Loucy (cell line): ENCODE measurements at regions not wholly inside any gene's neighbourhood (a gene's known extent, or its start where the extent isn't known, plus 50 kb on each side); places are given as distances from the start of the nearest gene placed in this dataset.

ENCODE experiments used
- H2AFZ ChIP-seq: fragments of 200-600 bp; sonication (generic); 2 replicates; pipeline ENCODE4 v1.6.0; 2016; ENCODE audit warnings: antibody characterized with exemption, mild to moderate bottlenecking, low read length, moderate library complexity
- H3F3A ChIP-seq: fragments of 200-600 bp; 2 replicates; pipeline ENCODE4 v1.6.0; 2016; ENCODE audit warnings: antibody characterized with exemption, low read depth, mild to moderate bottlenecking
- H3K27me3 ChIP-seq: fragments of 200-600 bp; sonication (generic); 2 replicates; pipeline ENCODE4 v1.6.1; 2014; ENCODE audit warnings: low read length, mild to moderate bottlenecking; ENCODE audit not compliant: insufficient read depth, poor library complexity, severe bottlenecking
- H3K36me3 ChIP-seq: fragments of 200-600 bp; sonication (generic); 2 replicates; pipeline ENCODE4 v1.6.1; 2016; ENCODE audit warnings: low read length; ENCODE audit not compliant: insufficient read depth
- H3K4me1 ChIP-seq: fragments of 200-600 bp; sonication (generic); 2 replicates; pipeline ENCODE4 v1.5.1; 2014; ENCODE audit warnings: low read length, mild to moderate bottlenecking; ENCODE audit not compliant: insufficient read depth, poor library complexity, severe bottlenecking
- H3K4me2 ChIP-seq: fragments of 200-600 bp; sonication (generic); 2 replicates; pipeline ENCODE4 v1.6.0; 2014; ENCODE audit warnings: antibody characterized with exemption, low read length, low read depth, mild to moderate bottlenecking; ENCODE audit not compliant: poor library complexity, severe bottlenecking
- H3K4me3 ChIP-seq: fragments of 200-600 bp; sonication (generic); 2 replicates; pipeline ENCODE4 v1.5.1; 2014; ENCODE audit warnings: low read length, mild to moderate bottlenecking, mixed read lengths; ENCODE audit not compliant: poor library complexity, severe bottlenecking
- H3K79me2 ChIP-seq: fragments of 200-600 bp; sonication (generic); 2 replicates; pipeline ENCODE4 v1.6.1; 2014; ENCODE audit warnings: low read length; ENCODE audit not compliant: insufficient read depth
- H3K9ac ChIP-seq: fragments of 200-600 bp; sonication (generic); 2 replicates; pipeline ENCODE4 v1.6.0; 2014; ENCODE audit warnings: mild to moderate bottlenecking, low read depth, low read length, moderate library complexity; ENCODE audit not compliant: poor library complexity, severe bottlenecking
- H3K9me2 ChIP-seq: fragments of 200-600 bp; sonication (generic); replicated peaks from 2 replicates; pipeline ENCODE4 v1.6.1; 2016; ENCODE audit warnings: low read depth, low read length, mixed read lengths
- H3K9me3 ChIP-seq: fragments of 200-600 bp; sonication (generic); 2 replicates; pipeline ENCODE4 v1.6.1; 2014; ENCODE audit warnings: mild to moderate bottlenecking, antibody characterized with exemption, low read length, low read depth; ENCODE audit not compliant: insufficient read depth
- H4K20me1 ChIP-seq: fragments of 200-600 bp; sonication (generic); 2 replicates; pipeline ENCODE4 v1.6.0; 2014; ENCODE audit warnings: antibody characterized with exemption, low read length, mild to moderate bottlenecking; ENCODE audit not compliant: insufficient read depth, poor library complexity, severe bottlenecking
- EZH2phosphoT487 ChIP-seq: fragments of 200-600 bp; IDR thresholded peaks from 2 replicates; pipeline ENCODE4 v1.6.1; 2018; ENCODE audit warnings: antibody characterized with exemption, mild to moderate bottlenecking, moderate library complexity, borderline replicate concordance
- TF ChIP-seq, protein P1 (sequence below): fragments of 200-600 bp; sonication (generic); conservative IDR thresholded peaks from 2 replicates; pipeline ENCODE4 v1.5.1; 2014; ENCODE audit warnings: mild to moderate bottlenecking, antibody characterized with exemption, low read length

DNA sequence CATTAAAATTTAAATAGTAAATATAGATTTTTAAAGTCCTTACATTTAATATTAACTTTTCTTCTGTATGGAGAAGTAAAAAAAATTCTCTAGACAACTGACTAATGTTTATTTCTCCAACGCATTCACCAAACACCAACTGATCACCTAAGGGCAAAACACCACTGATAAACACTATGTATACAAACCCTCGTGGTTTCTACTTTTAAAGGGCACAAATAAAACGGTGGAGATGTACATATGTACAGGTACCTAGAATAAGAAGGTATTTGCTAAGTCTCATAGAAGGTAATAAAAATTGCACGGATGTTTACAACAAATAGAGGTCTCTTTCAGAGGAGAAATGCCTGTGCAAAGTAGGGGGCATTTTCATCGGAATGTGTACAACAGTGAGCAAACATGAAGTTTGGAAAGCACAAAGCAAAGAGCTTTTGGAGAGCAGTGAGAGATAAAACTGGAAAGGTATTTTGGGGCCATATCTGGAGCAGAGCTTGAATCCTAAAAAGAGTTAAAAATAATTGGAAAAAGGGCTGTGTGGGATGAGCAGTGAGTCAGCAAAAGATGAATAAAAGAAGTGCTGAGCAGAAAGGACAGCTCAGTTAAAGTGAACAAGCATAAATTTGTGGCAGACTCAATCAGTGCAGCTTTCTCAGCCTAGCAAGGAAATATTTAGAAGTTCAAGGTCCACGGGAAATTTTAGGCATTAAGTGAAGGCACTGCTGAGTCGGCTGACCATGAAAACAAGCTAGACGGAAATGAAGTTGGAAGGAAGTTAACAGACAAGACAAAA, 160.0 kb downstream of the TMEM161B start:
- Histone ChIP-seq H3K9ac (no peak overlapping the region), H3K36me3 (no peaks in the 10 kb centered on the region), H3K9me3 (no peaks in the 10 kb centered on the region), H3K27me3 (no peaks in the 10 kb centered on the region), H3F3A (no peaks in the 10 kb centered on the region), H3K4me3 (no peak overlapping the region), H3K79me2 (no peaks in the 10 kb centered on the region), H2AFZ (no peak overlapping the region), H3K4me2 (no peak overlapping the region), H3K4me1 (no peaks in the 10 kb centered on the region), H4K20me1 (no peaks in the 10 kb centered on the region), H3K9me2 (no peaks in the 10 kb centered on the region)
- TF ChIP-seq, protein P1, sequence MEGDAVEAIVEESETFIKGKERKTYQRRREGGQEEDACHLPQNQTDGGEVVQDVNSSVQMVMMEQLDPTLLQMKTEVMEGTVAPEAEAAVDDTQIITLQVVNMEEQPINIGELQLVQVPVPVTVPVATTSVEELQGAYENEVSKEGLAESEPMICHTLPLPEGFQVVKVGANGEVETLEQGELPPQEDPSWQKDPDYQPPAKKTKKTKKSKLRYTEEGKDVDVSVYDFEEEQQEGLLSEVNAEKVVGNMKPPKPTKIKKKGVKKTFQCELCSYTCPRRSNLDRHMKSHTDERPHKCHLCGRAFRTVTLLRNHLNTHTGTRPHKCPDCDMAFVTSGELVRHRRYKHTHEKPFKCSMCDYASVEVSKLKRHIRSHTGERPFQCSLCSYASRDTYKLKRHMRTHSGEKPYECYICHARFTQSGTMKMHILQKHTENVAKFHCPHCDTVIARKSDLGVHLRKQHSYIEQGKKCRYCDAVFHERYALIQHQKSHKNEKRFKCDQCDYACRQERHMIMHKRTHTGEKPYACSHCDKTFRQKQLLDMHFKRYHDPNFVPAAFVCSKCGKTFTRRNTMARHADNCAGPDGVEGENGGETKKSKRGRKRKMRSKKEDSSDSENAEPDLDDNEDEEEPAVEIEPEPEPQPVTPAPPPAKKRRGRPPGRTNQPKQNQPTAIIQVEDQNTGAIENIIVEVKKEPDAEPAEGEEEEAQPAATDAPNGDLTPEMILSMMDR: no peak
- TF ChIP-seq EZH2phosphoT487: no peak

DNA sequence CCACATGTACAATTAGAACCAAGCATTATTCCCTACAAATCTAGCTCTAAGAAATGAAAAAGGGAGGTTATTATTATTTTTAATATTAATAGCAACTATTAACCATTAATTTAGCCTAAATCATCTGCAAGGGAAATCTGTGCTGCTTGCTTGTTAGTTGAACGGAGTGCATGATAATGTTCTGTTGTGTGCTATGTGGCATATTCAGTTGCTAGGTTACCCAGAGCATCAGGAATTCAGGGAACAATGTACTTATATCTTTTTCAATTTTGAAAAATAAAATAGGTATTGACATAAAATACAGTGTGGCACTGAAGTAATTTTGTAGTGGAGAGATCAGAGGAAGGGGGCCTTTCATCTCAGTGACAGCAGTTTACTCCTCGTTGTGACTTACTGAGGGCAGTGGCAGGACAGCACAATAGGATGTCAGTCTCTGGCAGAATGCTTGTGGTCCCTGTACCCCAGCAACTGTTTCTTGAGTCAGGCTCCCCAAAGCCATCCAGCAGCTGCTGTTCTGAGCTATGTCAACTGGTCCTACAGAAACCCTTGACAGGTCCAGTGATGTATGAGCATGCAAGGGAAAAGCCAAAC, 173.6 kb downstream of the TMEM161B start:
- Histone ChIP-seq H3K79me2 (no peaks in the 10 kb centered on the region), H3K27me3 (no peaks in the 10 kb centered on the region), H3K36me3 (no peaks in the 10 kb centered on the region), H3K4me3 (no peak overlapping the region), H4K20me1 (no peaks in the 10 kb centered on the region), H3K9ac (no peak overlapping the region), H2AFZ (no peak overlapping the region), H3K9me3 (no peaks in the 10 kb centered on the region), H3F3A (no peaks in the 10 kb centered on the region), H3K4me1 (peaks cover 10% of the 10 kb centered on the region), H3K4me2 (peak overlapping the region; percentile 20), H3K9me2 (no peaks in the 10 kb centered on the region)
- TF ChIP-seq, protein P1: no peak
- TF ChIP-seq EZH2phosphoT487: no peak

DNA sequence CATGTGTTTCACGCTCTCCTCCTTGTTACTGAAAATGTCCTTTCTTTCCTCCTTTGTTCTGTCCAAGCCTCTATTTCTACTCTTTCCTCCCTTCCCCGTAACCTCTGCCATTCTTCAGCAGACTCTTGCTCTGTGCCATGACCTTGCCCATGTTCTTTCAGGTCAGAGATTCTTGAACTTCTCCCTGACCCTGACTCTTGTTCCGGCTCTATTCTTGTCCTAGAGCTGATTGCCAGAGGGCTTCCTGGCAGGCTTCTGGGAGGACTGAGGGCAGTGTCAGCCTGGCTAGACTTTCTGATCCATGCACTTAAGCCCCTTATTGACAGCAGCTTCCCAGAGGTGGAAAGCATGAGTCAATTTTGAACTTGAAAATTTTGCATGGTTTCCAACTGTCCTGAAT, 174.2 kb downstream of the TMEM161B start:
- H3F3A ChIP-seq: no peaks in the 10 kb centered on the region
- no peak overlapping the region for H3K9ac ChIP-seq
- H3K27me3 ChIP-seq: no peaks in the 10 kb centered on the region
- no peaks in the 10 kb centered on the region for H3K79me2 ChIP-seq
- no peak overlapping the region for H3K4me2 ChIP-seq
- H3K4me1 ChIP-seq: peaks cover 10% of the 10 kb centered on the region
- no peaks in the 10 kb centered on the region for H4K20me1 ChIP-seq
- peak overlapping the region; percentile 47 for H2AFZ ChIP-seq
- no peak overlapping the region for H3K4me3 ChIP-seq
- no peaks in the 10 kb centered on the region for H3K9me2 ChIP-seq
- no peak for TF ChIP-seq EZH2phosphoT487
- TF ChIP-seq, protein P1: no peak
- H3K36me3 ChIP-seq: no peaks in the 10 kb centered on the region
- H3K9me3 ChIP-seq: no peaks in the 10 kb centered on the region
